ENCODE measurements at regions not wholly inside any gene's neighbourhood (a gene's known extent, or its start where the extent isn't known, plus 50 kb on each side); places are given as distances from the start of the nearest gene placed in this dataset.

DNA sequence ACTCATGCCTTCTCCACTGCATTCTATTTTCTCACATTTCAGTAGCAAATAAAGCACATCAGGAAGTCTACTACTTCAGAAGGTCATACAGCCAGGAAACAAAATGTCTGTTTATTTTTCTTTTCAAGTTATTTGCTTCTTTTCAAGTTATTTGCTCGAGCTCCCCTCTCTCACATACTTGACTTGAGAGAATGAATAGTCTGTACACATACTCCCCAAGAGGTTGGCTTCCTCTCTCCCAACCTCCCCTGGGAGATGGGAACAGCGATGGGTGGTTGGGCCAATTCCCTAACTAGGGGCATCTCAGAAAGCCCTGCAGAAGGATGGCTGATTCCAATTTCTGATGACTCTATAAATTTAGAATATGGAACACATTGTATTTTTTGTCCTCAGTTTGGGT, 64.7 kb upstream of the PTPN13 start:
- TF ChIP-seq, protein P1, sequence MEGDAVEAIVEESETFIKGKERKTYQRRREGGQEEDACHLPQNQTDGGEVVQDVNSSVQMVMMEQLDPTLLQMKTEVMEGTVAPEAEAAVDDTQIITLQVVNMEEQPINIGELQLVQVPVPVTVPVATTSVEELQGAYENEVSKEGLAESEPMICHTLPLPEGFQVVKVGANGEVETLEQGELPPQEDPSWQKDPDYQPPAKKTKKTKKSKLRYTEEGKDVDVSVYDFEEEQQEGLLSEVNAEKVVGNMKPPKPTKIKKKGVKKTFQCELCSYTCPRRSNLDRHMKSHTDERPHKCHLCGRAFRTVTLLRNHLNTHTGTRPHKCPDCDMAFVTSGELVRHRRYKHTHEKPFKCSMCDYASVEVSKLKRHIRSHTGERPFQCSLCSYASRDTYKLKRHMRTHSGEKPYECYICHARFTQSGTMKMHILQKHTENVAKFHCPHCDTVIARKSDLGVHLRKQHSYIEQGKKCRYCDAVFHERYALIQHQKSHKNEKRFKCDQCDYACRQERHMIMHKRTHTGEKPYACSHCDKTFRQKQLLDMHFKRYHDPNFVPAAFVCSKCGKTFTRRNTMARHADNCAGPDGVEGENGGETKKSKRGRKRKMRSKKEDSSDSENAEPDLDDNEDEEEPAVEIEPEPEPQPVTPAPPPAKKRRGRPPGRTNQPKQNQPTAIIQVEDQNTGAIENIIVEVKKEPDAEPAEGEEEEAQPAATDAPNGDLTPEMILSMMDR (IDR thresholded peaks at IDR 0.05): no peak
- no peak overlapping the region for H3K4me3 ChIP-seq
- ATAC-seq (peak; percentile 95), DNase-seq (peak in 1 of 4 donors; percentile 51)
- H3K9me3 ChIP-seq: no peaks in the 10 kb centered on the region
- no peaks in the 10 kb centered on the region for H3K27me3 ChIP-seq
- no peak overlapping the region for H3K27ac ChIP-seq
- intact Hi-C loops (cut with DNase I): no loop called here
- H3K36me3 ChIP-seq: no peaks in the 10 kb centered on the region
- H3K4me1 ChIP-seq: no peaks in the 10 kb centered on the region

DNA sequence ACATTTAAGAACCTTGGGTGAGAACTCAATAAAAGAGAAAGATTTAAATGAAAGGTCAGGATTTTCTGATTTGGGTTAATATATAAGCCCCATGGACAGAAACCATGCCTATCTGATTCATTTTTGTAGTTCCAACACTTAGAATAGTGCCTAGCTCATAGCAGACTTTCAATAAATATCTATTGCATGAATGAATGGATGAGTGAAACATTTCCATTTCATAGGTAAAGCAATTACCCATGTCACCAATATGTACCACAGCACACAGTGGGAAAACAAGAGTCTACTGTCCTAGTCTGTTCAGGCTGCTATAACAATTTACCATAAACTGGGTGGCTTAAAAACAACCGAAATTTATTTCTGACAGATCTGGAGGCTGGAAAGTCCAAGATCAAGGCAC, 63.9 kb upstream of the PTPN13 start:
- no peak overlapping the region for H3K4me3 ChIP-seq
- DNase-seq (no peak), ATAC-seq (no peak)
- H3K36me3 ChIP-seq: no peaks in the 10 kb centered on the region
- TF ChIP-seq, protein P1 (IDR thresholded peaks at IDR 0.05): no peak
- H3K4me1 ChIP-seq: no peaks in the 10 kb centered on the region
- intact Hi-C loops (cut with DNase I): no loop called here
- no peaks in the 10 kb centered on the region for H3K9me3 ChIP-seq
- no peak overlapping the region for H3K27ac ChIP-seq
- H3K27me3 ChIP-seq: no peaks in the 10 kb centered on the region

- ATAC-seq (no peak), DNase-seq (no peak)
- Histone ChIP-seq H3K4me1 (no peaks in the 10 kb centered on the region), H3K27ac (no peak overlapping the region), H3K27me3 (no peaks in the 10 kb centered on the region), H3K4me3 (no peak overlapping the region), H3K9me3 (no peaks in the 10 kb centered on the region), H3K36me3 (no peaks in the 10 kb centered on the region)
- TF ChIP-seq, protein P1 (IDR thresholded peaks at IDR 0.05): no peak
- intact Hi-C loops (cut with DNase I): no loop called here
These were observed 62.7 kb upstream of the PTPN13 start for GRCh38 chr4:86531440-86531839.

DNA sequence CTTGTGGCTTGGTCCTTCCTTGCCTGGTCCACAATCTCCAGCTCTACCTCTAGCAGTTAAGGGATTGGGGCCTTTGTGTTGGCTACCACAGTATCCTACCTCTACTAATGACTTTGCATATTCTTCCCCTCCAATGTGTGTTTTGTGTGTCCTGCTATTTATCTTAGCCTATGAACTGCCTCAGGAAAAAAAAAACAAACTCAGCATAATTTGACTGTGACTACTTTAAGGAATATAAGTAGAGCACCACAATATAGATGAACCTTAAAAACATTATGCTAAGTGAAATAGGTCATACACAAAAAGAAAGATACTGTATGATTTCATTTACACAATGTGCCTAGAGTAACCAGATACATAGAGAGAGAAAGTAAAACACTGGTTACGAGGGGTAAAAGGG, 61.3 kb upstream of the PTPN13 start:
- TF ChIP-seq, protein P1 (IDR thresholded peaks at IDR 0.05): no peak
- Histone ChIP-seq H3K4me3 (no peak overlapping the region), H3K27ac (no peak overlapping the region), H3K36me3 (no peaks in the 10 kb centered on the region), H3K4me1 (no peaks in the 10 kb centered on the region), H3K27me3 (no peaks in the 10 kb centered on the region), H3K9me3 (no peaks in the 10 kb centered on the region)
- intact Hi-C loops (cut with DNase I): no loop called here
- DNase-seq (no peak), ATAC-seq (no peak)

DNA sequence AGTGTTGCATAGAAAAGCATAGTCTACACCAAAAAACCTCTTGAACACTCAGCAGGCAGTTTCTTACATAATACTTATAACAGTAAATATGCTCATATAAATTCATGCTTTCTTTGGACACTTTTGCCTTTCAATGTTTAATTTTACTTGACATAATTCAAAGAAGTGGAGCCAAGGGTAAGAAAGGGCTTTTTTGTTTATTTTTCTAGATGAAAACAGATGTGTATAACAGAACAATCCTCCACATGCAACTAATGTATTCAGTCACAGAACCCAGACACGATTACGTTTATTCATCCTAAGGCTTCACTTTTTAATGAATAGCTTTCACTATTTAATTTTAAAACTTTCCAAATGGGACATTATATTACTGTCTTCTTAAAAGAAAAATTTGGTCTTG, 58.0 kb upstream of the PTPN13 start:
- intact Hi-C loops (cut with DNase I): no loop called here
- H3K27ac ChIP-seq: no peak overlapping the region
- H3K4me3 ChIP-seq: no peak overlapping the region
- peak in 1 of 4 donors; percentile 34 for DNase-seq
- peaks cover 0 to 1% of the 10 kb centered on the region in 2 donors for H3K27me3 ChIP-seq
- no peaks in the 10 kb centered on the region for H3K9me3 ChIP-seq
- no peak for ATAC-seq
- H3K36me3 ChIP-seq: no peaks in the 10 kb centered on the region
- TF ChIP-seq, protein P1 (IDR thresholded peaks at IDR 0.05): no peak
- no peaks in the 10 kb centered on the region for H3K4me1 ChIP-seq
